ENCODE measurements at regions not wholly inside any gene's neighbourhood (a gene's known extent, or its start where the extent isn't known, plus 50 kb on each side); places are given as distances from the start of the nearest gene placed in this dataset.
"Not testable (repeated sequence)": the region's sequence is repeated elsewhere in the genome, so short reads cannot be mapped to it uniquely, and the experiment has no call there.

DNA sequence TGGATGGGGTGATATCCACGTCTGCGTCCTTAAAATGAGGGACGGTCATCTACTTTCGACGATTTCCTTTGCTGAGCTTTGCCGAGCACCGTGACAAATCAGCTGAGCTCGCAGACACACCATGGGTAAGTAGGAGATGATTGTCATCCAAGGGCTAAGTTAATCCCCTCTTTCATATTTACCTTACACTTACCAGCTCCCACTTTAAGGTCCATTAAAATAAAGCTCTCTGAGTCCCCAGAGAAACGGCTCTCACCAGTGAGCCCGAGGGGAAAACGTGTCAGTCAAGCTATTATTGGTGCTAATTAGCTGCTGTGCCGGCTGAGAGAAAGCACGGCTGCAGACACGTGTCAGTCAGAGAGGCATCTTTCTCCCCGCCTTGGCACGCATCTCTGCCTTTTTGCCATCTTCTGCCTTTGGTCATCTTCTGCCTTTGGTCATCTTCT, 72.2 kb downstream of the CRLF2 start:
- DNase-seq = no peak

DNA sequence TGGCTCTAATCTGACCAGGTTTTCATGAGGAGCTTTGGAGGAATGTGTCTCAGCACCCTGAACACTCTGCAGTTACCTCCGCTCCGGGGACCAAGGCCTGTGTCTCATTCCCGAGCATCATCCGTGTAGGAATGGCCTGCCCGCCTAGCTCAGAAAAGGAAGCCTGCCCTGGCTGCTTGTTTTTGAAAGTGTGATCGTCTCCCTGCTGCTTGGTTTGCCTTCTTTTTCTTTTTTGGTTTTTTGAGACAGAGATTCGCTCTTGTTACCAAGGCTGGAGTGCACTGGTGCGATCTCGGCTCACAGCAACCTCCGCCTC, 73.3 kb downstream of the CRLF2 start:
- DNase-seq = no peak

DNA sequence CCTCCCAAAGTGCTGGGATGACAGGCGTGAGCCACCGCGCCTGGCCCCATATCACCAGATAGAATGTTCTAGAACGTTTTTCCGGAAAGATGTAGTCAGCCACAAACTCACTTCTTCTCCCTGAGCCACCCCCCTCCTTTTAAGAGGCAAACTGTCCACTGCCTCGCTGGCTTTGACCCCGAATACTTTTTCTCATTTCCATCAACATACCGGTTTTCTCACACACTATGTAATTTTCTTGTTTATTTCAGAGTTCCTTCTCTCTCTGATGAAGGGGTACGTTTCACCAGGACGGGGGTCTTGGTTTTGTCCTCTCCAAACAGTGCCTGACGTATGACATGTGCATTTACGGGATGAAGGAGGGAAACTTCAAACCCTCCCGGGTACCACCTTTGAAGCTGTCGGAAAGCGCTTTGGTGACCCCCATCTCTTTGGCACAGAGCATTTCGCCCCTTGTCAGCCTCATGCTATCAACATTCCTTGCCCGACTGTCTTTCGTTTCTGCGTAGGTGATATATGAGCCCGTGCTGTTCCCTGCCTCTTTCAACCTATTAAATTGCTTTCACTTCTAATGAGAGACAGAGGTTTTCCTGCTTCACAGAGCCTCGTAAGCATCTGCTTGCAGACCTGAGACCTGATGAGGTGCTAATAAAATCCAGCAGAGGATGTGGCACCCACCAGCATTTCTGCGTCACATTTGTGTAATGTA, 73.8 kb downstream of the CRLF2 start:
- no peak for DNase-seq

DNA sequence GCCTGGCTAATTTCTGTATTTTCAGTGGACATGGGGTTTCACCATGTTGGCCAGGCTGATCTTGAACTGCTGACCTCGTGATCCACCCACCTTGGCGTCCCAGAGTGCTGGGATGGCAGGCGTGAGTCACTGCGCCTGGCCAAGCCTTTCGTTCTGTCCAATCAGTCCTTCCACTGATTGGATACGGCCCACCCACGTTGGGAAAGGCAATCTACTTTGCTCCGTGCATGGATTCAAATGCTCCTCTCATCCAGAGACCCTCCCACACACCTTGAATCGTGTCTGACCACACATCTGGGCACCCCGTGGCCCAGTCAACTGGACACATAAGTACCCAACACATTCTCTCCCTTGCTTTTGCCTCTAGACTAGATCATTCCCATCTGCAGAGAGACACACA, 74.9 kb downstream of the CRLF2 start:
- DNase-seq = no peak

DNA sequence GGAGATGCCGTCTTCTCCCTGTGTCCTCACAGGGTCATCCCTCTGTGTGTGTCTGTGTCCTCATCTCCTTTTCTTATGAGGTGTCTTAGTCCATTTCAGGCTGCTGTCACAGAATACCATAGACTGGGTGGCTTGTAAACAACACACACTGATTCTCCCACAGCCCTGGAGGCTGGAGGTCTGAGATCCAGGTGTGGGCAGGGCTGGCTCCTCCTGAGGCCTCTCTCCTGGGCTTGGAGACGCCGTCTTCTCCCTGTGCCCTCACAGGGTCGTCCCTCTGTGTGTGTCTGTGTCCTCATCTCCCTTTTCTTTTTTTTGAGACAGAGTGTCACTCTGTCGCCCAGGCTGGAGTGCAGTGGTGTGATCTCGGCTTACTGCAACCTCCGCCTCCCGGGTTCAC, 75.9 kb downstream of the CRLF2 start:
- DNase-seq = not testable (repeated sequence)

DNA sequence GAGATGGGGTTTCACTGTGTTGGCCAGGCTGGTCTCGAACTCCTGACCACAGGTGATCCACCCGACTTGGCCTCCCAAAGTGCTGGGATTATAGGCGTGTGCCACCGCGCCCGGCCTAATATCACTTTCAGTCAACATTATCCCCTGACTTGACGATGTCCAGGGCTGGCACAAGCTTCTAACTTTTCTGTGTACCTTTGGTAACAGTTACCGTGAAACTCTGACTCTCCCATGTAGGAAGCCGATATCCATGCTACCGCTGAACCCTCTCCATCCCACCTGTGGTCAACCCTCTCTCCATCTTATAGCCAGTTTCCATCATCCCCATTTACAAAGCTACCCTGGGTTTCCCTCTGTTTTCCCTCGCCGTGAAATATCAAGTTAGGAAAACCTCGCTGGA, 77.5 kb downstream of the CRLF2 start:
- DNase-seq = no peak

DNA sequence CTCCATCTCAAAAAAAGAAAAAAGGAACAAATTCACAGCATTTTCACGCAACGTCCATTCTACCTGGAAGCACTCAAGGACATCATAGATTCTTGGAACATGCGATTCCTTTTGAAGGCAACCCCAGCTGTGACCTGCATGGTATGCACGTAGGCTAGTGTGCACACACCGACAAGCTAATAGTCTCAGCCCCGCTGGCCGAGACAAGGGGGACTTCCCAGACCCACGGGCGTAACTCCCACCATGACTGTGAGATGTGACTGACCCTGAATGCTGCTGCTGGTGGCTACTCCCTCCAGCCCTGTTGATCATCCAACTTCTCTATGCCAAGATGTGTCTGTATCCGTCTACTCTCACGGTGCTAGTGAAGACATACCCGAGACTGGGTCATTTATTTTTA, 78.3 kb downstream of the CRLF2 start:
- DNase-seq = no peak

DNA sequence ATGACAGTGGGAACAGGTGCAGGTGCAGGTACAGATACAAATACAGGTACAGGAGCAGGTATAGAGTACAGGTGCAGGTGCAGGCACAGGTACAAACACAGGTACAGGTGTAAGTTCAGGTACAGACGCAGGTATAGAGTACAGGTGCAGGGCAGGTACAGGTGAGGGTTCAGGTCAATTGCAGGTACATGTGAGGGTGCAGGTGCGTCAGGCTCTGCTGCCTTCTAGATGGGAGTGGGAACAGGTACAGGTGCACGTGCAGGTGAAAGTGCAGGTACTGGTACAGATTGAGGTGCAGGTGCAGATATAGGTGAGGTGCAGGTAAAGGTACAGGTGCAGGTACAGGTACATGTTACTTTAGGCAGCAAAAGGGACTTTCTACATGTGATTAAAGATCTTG, 85.7 kb downstream of the CRLF2 start:
- DNase-seq = no peak

DNA sequence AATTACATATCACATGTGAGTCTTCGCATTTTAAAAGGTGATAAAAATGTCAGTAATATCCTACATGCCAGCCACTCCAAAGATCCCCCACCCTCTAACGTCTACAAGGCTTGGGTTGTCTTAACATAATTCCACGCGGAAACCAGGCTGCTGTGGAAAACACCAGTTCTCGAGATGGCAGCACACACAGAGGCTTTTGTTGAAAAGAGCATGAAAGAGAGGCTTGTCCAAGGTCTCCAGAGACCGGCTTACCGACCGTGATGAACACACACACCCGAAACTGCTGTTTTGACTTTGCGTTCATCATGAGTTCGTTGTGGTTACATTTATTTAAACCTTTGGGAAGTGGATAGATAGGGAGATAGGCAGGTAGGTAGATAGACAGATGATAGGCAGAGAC, 87.9 kb downstream of the CRLF2 start:
- DNase-seq = no peak

DNA sequence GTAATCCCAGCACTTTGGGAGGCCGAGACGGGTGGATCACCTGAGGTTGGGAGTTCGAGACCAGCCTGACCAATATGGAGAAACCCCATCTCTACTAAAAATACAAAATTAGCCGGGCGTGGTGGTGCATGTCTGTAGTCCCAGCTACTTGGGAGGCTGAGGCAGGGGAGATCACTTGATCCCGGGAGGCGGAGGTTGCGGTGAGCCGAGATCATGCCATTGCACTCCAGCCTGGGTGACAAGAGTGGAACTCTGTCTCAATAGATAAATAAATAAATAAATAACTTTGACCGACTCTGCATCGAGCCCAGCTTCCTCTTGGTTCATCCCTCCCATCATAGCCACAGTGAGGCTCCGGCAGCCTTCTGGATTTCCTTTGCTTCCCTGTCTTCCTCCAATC, 89.6 kb downstream of the CRLF2 start:
- DNase-seq = not testable (repeated sequence)

DNA sequence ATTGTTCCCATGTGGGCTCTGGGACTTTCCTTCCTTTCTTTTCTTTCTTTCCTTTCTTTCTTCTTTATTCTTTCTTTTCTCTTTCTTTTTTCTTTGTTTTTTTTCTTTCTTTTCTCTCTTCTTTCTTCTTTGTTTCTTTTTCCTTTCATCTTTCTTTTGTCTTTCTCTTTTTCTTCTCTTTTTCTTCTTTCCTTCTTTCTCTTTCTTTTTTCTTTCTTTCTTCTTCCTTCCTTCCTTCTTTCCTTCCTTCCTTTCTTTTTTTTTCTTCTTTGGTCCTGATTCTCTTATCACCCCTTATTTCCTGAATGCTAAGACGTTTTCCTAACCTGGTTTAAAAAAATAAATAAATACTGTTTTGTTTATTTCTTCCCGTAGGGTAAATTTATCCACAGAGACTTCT, 93.2 kb downstream of the CRLF2 start:
- DNase-seq = no peak

DNA sequence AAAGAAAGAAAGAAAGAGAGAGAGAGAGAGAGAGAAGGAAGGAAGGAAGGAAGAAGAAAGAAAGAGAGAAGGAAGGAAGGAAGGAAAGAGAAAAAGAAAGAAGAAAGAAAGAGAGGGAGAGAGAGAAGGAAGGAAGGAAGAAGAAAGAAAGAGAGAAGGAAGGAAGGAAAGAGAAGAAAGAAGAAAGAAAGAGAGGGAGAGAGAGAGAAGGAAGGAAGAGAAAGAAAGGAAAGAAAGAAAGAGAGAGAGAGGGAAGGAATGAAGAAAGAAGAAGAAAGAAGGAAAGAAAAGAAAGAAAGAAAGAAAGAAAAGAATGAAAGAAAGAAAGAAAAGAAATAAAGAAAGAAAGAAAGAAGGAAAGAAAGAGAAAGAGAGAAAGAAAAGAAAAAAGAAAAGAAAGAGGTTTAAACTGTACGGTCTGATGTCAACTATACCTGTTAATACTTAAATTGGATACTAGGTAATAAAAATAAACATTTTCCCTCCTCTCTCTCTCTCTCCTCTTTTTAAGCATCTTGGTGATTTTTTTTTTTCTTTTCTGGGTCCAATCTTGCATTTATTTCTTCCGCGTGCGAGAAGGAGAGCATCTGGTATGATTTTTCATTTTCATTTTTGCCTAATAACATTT, 93.8 kb downstream of the CRLF2 start:
- no peak for DNase-seq

DNA sequence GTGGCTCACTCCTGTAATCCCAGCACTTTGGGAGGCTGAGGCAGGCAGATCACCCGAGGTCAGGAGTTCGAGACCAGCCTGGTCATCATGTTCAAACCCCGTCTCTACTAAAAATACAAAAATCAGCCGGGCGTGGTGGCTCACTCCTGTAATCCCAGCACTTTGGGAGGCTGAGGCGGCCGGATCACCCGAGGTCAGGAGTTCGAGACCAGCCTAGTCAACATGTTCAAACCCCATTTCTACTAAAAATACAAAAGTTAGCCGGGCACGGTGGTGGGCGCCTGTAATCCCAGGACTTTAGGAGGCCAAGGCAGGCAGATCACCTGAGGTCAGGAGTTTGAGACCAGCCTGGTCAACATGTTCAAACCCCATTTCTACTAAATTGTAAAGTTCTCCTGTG, 97.0 kb downstream of the CRLF2 start:
- DNase-seq = not testable (repeated sequence)

DNA sequence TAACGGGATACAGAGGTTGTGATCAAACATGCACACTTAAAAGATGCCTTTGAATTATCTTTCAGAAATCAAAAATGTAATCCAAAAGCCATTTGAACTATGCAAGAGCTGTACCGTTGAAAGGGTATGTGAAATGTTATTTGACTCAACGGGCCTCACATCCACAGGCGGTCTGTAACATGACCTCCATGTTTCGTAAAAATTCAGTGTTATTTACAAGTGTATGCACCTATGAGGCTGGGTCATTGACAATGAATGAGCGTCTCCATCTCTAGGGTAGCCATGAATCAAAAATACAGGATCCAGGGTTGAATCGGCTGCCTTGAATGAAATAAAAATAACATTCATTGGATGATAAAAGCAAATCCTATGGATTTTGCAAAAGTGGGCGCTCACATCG, 100.1 kb downstream of the CRLF2 start:
- DNase-seq = no peak

DNA sequence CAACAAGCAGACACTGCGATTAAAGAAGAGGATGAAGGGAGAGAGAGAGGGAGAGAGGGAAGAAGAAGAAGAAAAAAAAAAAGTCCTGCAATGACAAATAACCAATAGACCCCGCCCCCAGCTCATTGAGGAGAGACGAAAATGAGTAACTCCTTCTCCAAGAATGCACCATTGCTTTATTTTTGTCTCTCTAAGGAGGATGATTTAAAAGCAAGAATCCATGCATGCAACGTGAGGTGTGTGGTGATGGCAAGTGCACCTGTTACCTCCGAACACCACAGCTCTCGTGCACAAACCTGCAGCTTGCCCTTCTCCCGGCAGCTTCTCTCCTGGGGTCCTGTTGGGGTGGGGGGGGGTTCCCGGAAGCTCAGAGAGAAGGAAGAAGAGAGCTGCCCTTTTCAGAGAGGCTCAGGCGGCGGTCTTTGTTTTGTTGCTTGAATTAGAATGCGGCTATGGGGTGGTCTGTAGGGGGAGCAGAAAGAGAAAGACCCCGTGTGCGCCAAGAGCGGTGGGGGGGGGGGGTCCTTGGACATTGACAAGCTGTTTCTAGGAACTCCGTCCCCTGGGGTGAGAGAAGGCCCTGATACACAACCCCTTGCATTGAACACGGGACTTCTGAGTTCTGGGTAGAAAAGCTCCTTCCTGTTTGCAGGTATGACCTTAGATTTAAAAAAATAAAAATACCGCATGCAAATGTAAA, 100.7 kb downstream of the CRLF2 start:
- DNase-seq = no peak

DNA sequence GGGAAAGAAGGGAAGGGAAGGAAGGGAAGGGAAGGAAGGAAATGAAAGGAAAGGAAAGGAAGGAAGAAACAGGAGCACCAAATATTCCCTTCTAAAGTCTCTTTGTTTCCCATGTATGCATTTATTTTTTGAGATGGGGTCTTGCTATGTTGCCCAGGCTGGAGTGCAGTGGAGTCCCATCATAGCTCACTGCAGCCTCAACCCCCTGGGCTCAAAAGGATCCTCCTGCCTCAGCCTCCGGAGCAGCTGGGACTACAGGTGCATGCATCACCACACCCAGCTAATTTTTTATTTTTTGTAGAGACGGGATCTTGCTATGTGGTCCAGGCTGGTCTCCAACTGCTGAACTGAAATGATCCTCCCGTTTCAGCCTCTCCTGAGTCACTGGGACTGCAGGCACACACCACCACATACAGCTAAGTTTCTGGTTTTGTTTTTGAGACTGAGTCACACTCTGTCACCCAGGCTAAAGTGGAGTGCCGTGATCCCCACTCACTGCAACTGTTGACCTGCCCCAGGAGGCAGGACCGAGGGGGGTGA, 102.8 kb downstream of the CRLF2 start:
- no peak for DNase-seq

DNA sequence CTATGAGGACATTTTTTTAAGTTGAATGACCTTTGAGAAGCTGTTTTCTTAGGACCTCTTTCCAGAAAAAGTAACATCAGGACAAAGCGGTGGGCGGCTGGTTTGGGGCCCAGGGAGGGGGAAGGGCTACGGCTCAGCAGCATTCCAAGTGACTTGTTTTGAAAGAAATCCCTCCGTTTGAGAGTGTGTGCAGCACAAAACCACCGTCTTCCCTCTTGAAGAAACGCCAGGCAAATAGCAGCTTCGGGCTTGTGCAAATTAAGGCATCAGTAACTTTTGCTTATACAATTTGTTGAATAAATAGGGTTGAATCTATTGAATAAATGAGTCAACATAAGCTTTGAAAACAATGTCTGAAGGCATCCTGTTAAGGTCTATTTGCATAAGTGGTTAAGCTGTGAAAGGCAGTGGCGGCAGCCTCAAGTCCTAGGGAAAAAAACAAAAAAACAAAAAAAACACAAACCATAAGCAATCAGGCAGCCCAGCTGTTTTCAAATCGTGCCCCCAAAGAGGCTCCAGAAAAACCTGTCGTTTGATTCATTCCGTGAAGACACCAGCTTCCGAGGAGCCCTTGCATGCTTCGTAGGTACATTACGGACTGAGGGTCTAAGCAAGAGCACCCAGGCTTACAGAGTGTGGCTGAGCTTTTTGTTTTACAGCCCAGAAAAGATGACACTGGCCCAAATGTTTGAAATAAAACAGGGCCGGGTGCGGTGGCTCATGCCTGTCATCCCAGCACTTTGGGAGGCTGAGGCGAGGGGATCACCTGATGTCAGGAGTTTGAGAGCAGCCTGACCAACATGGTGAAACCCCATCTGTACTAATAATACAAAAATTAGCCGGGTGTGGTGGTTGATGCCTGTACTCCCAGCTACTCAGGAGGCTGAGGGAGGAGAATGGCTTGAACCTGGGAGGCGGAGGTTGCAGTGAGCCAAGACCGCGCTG, 103.7 kb downstream of the CRLF2 start:
- DNase-seq = no peak

DNA sequence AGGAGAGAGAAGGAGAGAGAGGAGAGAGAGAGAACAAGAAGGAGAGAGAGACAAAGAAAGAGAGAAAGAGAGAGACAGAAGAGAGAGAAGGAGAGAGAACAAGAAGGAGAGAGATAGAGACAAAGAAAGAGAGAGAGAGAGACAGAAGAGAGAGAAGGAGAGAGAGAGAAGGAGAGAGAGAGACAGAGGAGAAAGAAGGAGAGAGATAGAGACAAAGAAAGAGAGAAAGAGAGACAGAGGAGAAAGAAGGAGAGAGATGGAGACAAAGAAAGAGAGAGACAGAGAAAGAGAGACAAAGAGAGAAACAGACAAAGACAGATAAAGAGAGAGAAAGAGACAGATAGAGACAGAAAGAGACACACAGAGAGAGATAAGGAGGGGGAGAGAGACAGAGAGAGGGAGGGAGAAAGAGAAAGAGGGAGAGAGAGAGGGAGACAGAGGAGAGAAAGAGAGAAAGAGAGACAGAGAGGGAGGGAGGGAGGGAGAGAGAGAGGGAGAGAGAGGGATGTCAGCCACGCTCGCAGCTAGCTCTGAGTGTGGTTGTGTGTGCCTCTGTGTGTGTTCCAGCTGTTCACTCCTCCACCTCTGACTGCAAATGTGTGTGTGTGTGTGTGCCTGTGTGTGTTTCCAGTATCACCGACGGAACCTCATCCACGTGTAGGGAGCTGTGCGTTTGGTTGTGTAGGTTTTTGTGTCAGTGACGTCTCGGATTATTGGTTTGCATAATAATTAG, 105.8 kb downstream of the CRLF2 start:
- DNase-seq = peak in 1 of 2 donors; percentile 10

DNA sequence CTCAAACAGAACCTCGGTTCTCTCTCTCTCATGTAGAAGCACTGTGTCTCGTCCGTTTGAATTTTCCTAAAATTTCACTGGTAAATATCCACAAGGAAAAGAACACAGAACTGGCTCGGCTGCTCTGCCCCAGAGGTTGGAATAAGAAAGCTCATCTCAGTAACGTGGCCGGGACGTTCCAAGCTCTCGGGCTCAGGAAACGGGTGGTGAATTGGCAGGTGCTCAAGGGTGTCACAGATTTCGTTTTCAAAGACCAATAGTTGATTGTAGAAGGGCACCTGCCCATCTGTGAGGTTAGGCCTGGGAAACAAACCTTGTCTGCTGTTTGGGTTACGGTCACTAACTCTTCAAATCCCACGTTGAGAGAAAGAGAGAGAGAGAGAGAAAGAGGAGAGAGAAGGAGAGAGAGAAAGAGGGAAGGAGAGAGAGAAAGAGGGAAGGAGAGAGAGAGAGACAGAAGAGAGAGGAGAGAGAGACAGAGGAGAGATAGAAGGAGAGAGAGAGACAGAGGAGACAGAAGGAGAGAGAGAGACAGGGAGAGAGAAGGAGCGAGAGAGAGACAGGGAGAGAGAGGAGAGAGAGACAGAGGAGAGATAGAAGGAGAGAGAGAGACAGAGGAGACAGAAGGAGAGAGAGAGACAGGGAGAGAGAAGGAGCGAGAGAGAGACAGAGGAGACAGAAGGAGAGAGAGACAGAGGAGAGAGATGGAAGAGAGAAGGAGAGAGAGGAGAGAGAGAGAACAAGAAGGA, 106.6 kb downstream of the CRLF2 start:
- peak; percentile 3 to 4 for DNase-seq

DNA sequence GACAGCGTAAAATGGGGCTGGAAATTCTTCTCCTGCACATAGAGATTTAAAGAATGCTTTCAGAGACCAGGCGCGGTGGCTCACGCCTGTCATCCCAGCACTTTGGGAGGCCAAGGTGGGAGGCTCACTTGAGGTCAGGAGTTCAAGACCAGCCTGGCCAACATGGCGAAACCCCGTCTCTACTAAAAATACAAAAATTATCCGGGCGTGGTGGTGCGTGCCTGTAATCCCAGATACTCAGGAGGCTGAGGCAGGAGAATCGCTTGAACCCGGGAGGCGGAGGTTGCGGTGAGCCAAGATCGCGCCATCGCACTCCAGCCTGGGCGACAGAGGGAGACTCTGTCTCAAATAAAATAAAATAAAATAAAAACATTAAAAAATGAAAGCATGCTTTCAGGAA, 107.4 kb downstream of the CRLF2 start:
- peak in 1 of 2 donors; percentile 1 for DNase-seq

DNA sequence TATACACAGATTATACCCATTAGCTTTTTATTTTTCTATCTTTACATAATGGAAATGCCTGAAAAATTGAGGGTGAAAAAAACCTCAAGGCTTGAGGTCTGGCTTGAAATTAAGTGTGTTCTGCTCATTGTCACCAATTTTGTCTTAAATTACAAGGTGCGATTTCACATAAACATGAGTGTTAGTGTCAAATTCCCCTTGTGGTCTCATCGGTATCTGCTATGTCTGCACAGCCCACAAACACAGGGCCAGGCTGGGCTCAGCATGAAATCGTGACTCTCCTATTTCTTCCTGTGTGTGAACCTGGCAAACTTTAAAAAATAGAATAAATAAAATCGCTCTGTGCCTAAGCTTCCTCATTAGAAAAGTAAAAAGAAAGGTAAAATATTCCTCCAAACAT, 109.1 kb downstream of the CRLF2 start:
- DNase-seq = no peak

DNA sequence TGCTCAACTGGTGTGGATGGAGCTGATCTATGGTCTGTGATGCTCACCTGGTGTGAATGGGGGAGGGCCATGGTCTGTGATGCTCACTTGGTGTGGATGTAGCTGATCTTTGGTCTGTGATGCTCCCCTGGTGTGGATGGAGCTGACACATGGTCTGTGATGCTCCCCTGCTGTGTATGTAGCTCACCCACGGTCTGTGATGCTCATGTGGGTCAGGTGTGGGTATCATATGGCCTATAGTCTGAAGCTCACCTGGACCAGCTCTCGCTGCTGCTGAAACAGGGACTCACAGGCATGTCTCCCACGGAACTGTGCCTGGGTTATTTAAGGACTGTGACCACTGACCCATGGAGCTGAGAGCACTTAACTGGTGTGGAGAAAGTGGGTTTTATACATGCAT, 109.7 kb downstream of the CRLF2 start:
- DNase-seq = no peak
